HG02870 (cell line): ENCODE measurements at regions not wholly inside any gene's neighbourhood (a gene's known extent, or its start where the extent isn't known, plus 50 kb on each side); places are given as distances from the start of the nearest gene placed in this dataset.
"Not testable (repeated sequence)": the region's sequence is repeated elsewhere in the genome, so short reads cannot be mapped to it uniquely, and the experiment has no call there.

Source experiments
- ATAC-seq: cut with Tn5 transposase; IDR thresholded peaks from one replicate; pipeline ENCODE4 v1.9.1; 2021; ENCODE audit warnings: mild to moderate bottlenecking, moderate library complexity; ENCODE audit not compliant: unreplicated experiment

DNA sequence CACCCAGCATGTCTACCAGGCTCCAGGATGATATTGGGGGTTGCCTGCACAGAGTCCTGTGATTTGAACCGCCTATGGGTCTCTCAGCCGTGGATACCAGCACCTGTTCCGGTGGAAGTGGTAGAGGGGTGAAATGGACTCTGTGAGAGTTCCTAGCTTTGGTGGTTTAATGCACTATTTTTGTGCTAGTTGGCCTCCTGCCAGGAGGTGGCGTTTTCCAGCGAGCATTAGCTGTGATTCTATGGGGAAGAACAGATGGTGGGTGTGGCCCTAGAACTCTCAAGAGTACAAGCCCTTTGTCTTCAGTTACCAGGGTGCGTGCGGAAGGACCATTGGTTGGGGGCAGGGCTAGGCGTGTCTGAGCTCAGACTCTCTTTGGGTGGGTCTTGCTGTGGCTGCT, 316.9 kb upstream of the AMOT start:
- no peak for ATAC-seq

DNA sequence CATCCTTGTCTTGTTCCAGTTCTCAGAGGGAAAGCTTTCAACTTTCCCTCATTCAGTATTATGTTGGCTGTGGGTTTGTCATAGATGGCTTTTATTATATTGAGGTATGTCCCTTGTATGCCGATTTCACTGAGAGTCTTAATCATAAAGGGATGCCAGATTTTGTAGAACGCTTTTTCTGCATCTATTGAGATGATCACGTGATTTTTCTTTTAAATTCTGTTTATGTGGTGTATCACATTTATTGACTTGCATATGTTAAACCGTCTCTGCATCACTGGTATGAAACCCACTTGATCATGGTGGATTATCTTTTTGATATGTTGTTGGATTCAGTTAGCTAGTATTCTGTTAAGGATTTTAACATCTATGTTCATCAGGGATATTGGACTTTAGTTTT, 313.7 kb upstream of the AMOT start:
- ATAC-seq: not testable (repeated sequence)

- ATAC-seq: no peak
Observed at GRCh38 chrX:113136836-113137235, 296.2 kb upstream of the AMOT start.

DNA sequence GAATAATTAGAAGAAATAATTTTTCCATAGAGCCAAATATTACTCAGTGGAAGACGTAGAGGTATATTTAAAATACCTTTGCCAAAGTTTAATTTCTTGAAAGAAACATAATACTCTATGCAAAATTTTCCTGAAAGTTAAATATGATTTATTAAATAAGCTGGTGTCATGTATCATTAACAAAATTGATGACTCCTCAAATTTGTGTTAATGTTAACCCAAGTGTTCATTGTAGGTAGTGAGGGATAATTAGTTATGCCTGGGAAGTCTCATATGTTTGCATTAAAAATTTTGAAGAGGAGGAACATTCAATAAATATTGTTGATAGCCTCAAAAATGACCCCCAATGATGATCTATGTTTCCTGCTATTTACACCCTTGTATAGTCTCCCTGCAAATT, 292.7 kb upstream of the AMOT start:
- no peak for ATAC-seq

DNA sequence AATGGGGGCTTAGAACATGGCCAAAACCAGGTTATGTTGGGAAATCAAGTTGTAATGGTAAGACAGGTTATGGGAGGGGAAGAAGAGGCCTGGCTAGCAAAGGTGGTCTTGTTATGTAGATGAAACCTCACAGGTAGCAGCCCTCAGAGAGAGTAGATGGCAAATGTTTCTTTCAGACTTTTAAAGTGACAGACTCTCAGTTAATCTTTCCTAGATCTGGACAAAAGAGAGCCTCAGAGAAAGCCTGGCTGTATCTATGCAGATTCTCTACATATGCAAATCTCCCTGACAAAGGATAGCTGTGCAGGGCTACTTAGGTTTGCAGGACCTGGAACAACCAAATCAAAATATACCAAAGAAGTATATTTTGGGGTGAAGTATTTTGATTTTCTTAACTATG, 284.1 kb upstream of the AMOT start:
- ATAC-seq: no peak

DNA sequence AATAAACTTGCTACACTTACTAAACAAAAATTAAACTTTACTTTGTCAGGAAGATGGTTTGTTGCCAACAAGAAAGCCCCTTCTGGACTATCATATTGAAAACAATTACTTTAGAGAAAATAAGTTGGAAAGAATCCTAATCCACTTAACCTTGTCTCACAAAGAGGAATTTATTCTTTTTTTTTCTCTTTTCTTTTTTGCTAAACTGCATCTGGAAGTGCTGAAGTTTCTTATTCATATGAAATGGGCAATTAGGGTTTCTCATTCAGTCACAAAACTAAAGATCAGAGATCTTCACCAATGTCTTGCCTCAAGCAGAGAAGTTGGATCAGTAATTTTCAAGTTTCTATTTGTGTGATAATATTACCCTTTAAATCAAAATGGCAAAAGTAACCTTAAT, 234.9 kb upstream of the AMOT start:
- no peak for ATAC-seq

DNA sequence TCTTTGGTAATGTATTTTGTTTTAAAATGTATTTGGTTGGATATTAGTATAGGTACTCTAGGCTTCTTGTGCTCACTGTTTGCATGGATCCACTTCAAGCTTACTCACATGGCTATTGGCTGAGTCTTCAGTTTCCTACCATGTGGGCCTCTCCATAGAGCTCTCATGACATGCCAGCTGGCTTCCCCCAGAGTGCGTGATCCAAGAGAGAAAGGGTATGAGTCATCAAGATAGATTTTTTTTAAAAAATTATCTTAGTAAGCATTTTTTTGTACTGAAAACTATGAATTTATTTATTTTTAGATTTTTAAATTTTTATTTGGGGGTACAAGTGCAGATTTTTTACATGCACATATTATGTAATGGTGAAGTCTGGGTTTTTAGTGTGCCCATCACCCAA, 219.1 kb upstream of the AMOT start:
- ATAC-seq: no peak

GRCh38 chrX:113058634-113059033, 218.0 kb upstream of the AMOT start:
- ATAC-seq: no peak

- no peak for ATAC-seq
Observed at GRCh38 chrX:113048896-113049295, 208.3 kb upstream of the AMOT start.

DNA sequence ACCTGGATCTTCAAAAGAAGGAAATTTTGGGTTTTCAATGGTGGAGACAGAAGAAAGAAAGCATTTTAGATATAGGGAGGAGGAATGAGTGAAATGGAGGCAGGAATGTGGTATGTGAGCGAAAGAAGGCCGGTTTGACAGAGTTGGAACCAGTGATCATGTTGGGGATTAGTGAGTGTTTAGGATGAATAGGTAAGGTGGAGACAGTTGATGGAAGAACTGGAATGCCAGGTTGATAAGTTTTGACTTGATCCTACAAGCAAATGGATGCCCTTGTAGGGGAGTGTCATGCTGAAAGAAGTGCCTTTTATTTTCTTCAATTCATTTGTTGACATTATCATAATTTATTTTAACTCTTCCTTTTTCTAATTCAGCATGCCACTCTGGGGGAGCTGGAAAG, 207.8 kb upstream of the AMOT start:
- no peak for ATAC-seq

DNA sequence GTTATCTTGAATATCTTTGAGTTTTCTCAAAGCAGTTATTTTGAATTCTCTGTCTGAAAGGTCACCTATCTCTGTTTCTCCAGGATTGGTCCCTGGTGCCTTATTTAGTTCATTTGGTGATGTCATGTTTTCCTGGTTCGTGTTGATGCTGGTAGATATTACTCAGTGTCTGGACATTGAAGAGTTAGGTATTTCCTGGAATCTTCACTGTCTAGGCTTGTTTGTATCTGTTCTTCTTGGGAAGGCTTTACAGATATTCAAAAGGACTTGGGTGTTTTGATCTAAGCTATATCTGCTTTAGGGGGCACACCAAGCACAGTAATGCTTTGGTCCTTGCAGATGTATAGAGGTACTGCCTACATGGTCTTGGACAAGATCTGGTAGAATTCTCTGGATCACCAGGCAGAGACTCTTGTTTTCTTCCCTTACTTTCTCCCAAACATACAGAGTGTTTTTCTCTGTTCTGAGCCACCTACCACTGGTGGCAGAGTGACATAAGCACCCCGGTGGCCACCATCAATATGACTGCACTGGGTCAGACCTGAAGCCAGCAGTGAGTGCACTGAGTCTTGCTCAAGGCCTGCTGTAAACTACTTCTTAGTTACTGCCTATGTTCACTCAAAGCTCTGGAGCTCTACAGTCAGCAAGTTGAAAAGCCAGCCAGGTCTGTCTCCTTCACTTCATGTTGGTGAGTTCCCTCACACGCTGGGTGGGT, 193.5 kb upstream of the AMOT start:
- ATAC-seq: no peak

- ATAC-seq: no peak
Observed at GRCh38 chrX:113019958-113020357, 179.3 kb upstream of the AMOT start.

DNA sequence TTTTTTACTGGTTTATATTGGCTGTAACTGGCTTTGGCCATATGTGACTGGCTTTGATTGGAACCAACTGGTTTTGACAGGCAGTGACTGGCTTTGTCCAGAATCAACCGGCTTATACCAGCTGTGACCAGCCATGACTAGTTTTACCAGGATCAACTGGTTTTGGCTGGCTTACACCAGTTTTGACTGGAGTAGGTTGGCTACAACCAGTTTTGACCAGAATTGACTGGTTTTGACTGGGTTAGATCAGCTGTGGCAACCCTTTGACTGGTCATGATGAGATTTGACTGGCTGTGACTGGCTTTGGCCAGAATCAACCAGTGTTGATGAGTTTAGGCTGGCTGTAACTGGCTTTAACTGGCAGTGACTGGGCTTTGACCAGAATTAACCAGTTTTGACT, 169.2 kb upstream of the AMOT start:
- no peak for ATAC-seq

- no peak for ATAC-seq
Observed at GRCh38 chrX:113009029-113009428, 168.4 kb upstream of the AMOT start.

GRCh38 chrX:113001836-113002235, 161.2 kb upstream of the AMOT start:
- no peak for ATAC-seq

- ATAC-seq: no peak
Observed at GRCh38 chrX:112997991-112998390, 157.4 kb upstream of the AMOT start.

DNA sequence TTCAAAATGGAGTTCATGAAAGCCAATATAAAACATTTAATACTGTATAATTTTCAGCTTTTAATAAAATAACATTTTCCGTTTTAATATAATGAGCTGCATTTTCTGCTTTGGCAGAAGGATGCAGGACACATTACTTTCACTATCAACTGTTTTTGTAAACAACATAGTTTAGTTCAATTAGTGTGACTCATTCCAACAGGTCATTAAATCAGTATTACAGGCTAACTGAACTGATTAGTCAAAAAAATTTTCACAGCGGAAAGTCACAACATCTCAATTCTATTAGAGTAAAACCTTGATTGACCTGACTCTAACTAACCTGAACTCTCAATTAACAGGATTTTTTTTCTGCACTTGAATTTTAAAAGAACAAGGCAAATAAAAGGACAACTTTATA, 151.2 kb upstream of the AMOT start:
- no peak for ATAC-seq

- no peak for ATAC-seq
Observed at GRCh38 chrX:112979879-112980278, 139.2 kb upstream of the AMOT start.

DNA sequence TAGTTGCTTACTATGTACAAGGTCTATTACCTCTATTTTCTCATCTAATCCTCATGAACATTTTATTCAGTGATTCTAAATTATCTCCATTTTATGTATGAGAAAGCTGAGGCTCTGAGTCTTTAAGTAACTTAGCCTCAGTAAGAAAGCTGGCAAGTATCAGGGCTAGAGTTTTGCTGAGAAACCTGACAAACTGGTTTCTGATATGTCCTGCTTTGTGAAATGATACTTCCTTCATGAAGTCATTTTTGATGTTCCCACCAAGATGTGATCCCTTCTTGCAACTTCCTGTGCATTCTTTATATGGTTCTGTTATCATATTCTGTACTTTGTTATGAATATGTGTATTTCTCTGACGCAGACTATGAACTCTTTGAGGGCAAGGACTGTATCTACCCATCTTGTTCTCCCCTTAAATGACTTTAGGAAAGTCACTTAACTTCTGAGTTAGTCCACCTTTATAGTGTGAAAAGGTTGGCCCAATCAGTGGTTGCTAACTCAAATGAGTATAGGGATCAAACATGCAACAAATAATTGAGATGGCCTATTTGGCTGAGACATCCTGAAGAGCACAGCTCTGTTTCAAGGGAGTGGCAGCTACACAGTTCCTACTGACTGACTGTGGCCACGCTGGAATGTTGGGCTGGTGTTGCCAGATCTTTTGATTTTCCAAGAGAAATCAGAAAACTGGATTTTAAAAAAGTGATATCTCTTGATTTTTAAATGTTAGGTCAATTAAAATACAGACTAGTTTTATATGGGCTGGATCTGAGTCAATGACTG, 127.9 kb upstream of the AMOT start:
- ATAC-seq: no peak

GRCh38 chrX:112967903-112968302, 127.3 kb upstream of the AMOT start:
- no peak for ATAC-seq

GRCh38 chrX:112967341-112967740, 126.7 kb upstream of the AMOT start:
- ATAC-seq: no peak

DNA sequence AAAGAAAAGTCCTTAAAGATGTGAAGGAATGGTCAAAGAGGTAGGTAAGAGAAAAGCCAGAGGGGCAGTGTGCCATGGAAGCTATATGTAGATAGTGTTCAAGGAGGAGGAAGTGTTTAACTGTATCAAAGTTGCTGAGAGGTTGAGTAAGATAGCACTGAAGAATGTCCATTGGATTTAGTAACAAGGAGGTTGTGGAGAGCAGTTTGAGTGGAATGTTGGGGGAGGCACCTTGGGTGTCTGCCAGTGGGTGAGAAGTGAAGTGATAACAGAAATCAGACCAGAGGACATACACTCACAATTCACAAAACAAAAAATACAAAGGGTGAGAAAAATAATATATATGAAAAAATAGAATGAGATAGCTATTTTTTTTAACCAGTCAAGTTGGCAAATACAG, 121.3 kb upstream of the AMOT start:
- no peak for ATAC-seq
